Skeletal muscle satellite cell (primary cell): ENCODE measurements at regions not wholly inside any gene's neighbourhood (a gene's known extent, or its start where the extent isn't known, plus 50 kb on each side); places are given as distances from the start of the nearest gene placed in this dataset.

Source experiments
- H3K27me3 ChIP-seq: 2 replicates; pipeline ENCODE4 v1.7.0; 2013; ENCODE audit warnings: low read length; ENCODE audit not compliant: control insufficient read depth, insufficient read depth
- H3K36me3 ChIP-seq: 2 replicates; pipeline ENCODE4 v1.7.0; 2013; ENCODE audit warnings: mild to moderate bottlenecking, control low read depth, low read length; ENCODE audit not compliant: insufficient read depth
- H3K4me1 ChIP-seq: 2 replicates; pipeline ENCODE4 v1.7.0; 2013; ENCODE audit warnings: low read length; ENCODE audit not compliant: control insufficient read depth, insufficient read depth
- H3K4me2 ChIP-seq: 2 replicates; pipeline ENCODE4 v1.7.0; 2013; ENCODE audit warnings: mild to moderate bottlenecking, low read length
- H3K4me3 ChIP-seq: 2 replicates; pipeline ENCODE4 v1.7.0; 2013; ENCODE audit warnings: low read length
- H3K9ac ChIP-seq: 2 replicates; pipeline ENCODE4 v1.7.0; 2013; ENCODE audit warnings: mild to moderate bottlenecking, low read depth, low read length, moderate library complexity
- H3K9me3 ChIP-seq: replicated peaks from 2 replicates; pipeline ENCODE4 v1.7.0; 2013; ENCODE audit warnings: mild to moderate bottlenecking, control low read depth, low read length

- no peak overlapping the region for H3K4me2 ChIP-seq
- no peaks in the 10 kb centered on the region for H3K27me3 ChIP-seq
- H3K4me3 ChIP-seq = no peak overlapping the region
- H3K36me3 ChIP-seq = no peaks in the 10 kb centered on the region
- H3K9me3 ChIP-seq = peaks cover 18% of the 10 kb centered on the region
- H3K4me1 ChIP-seq = no peaks in the 10 kb centered on the region
- no peak overlapping the region for H3K9ac ChIP-seq
Measured at GRCh38 chr2:2825062-2825461, 494.0 kb upstream of the MYT1L start.

DNA sequence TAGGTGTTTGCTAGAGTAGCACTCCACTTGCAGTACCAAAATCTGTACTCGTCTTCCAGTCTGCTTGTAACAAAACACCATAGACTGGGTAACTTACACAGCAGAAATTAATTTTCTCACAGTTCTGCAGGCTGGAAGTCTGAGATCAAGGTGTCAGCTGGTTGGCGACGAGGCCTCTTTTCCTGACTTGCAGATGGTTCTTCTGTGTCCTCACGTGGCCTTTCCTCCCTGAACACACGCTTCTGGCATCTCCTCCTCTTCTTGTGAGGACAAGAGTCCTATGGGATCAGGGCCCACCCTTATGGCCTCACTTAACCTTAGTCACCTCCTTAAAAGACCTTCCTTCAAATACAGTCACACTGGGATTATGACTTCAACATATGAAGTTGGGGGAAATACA is 493.5 kb upstream of the MYT1L start:
- Histone ChIP-seq H3K9me3 (peaks cover 13% of the 10 kb centered on the region), H3K9ac (no peak overlapping the region), H3K4me2 (no peak overlapping the region), H3K27me3 (no peaks in the 10 kb centered on the region), H3K36me3 (no peaks in the 10 kb centered on the region), H3K4me1 (no peaks in the 10 kb centered on the region), H3K4me3 (no peak overlapping the region)

DNA sequence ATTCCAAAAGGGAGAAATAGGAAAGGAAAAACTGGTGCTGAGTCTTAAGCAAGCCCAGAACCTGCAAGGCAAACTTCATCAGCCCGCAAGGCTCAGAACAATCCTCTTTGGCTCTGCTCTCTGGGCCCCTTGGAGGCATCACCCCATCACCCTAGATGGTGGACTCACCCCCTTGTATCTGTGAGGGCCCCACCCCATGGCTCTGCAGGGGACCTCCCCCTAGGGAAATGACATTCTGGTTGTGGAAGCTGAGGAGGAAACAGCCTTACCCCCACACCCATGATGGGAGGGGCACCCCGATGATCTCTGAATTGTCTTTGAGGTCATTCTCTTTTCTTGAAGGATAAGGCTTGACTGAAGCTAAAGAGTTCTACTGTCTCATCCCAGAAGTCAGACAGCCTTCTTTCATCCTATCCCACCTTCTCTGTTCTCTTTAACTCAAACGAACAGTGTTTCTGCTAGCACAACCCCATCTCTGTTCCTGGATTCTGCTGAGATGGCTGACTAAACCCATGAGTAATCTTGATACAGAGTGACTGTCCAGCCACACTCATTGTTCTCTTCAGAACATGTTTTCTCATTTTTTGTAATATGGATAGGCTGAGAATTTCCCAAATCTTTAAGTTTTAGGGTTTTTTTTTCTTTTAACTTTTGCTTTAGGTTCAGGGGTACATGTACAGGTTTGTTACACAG is 492.1 kb upstream of the MYT1L start:
- H3K27me3 ChIP-seq = no peaks in the 10 kb centered on the region

GRCh38 chr2:2822143-2822542 is 491.1 kb upstream of the MYT1L start:
- Histone ChIP-seq H3K4me2 (no peak overlapping the region), H3K9ac (no peak overlapping the region), H3K4me3 (no peak overlapping the region), H3K9me3 (peaks cover 8% of the 10 kb centered on the region), H3K36me3 (no peaks in the 10 kb centered on the region), H3K27me3 (no peaks in the 10 kb centered on the region), H3K4me1 (no peaks in the 10 kb centered on the region)

More for the DNA sequence above, 492.1 kb upstream of the MYT1L start:
- H3K4me1 ChIP-seq = no peaks in the 10 kb centered on the region
- no peak overlapping the region for H3K4me2 ChIP-seq
- no peak overlapping the region for H3K4me3 ChIP-seq
- H3K9me3 ChIP-seq = peaks cover 8% of the 10 kb centered on the region
- H3K9ac ChIP-seq = no peak overlapping the region
- no peaks in the 10 kb centered on the region for H3K36me3 ChIP-seq

DNA sequence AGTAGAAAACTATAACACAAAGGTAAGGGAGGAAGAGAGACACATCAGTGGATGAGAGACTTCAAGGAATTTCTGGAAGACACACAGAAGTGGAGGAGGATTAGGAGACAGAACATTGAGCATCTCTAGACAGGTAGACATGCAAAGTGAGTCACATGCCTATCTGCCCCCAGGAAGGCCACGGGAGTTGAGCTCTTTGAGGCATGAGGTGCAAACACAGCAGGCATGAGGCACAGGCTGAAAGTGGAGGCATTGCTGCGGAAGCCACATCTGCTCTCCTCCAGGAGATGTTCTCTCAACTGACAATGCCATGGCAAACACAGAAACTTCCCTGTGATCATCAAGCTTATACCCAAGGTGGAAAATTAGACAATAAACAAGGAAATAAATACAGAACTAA is 481.6 kb upstream of the MYT1L start:
- H3K27me3 ChIP-seq = no peaks in the 10 kb centered on the region
- H3K4me3 ChIP-seq = no peak overlapping the region
- no peak overlapping the region for H3K4me2 ChIP-seq
- H3K9me3 ChIP-seq = peaks cover 9% of the 10 kb centered on the region
- no peak overlapping the region for H3K9ac ChIP-seq
- H3K36me3 ChIP-seq = no peaks in the 10 kb centered on the region
- no peaks in the 10 kb centered on the region for H3K4me1 ChIP-seq

DNA sequence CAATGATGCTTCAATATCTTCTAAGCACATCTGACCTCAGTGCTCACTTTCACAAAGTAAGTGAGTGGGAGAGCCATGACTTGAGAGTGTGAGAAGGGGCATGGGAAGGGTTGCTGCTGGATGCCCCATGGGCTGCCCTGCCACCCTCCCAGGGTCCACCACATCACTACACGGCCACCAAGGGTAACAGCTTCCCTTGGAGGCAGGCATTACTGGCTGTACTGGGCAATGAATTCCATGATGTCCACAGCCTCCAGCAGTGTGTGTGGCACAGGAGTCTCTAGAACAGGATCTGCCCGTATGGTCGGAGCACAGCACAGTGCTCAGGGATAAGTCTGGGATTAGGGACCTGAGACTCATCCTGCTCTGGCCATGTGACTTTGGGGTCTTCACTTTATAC is 481.0 kb upstream of the MYT1L start:
- Histone ChIP-seq H3K4me3 (no peak overlapping the region), H3K9ac (no peak overlapping the region), H3K4me2 (no peak overlapping the region), H3K9me3 (peaks cover 9% of the 10 kb centered on the region), H3K36me3 (no peaks in the 10 kb centered on the region), H3K4me1 (no peaks in the 10 kb centered on the region), H3K27me3 (no peaks in the 10 kb centered on the region)

DNA sequence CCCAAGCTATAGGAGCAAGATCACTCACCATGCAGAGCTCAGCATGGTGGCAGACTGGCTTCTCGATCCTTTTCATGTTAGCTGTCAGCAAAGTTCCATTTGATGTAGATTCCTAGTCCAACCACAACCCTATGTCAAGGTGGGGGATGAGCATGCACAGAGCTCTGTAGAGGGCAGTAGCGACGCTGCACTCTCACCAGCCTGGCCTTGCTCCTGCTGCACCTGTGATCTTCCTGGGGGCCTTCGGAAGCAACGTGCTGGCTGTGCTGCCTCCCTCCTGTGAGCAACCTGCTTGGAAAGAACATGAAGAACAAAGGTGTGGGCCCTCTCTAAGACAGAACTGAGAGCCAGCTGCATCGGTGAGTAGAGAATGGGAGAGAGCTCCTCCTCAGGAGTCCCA is 479.4 kb upstream of the MYT1L start:
- Histone ChIP-seq H3K4me2 (no peak overlapping the region), H3K4me1 (no peaks in the 10 kb centered on the region), H3K9ac (no peak overlapping the region), H3K36me3 (no peaks in the 10 kb centered on the region), H3K4me3 (no peak overlapping the region), H3K27me3 (no peaks in the 10 kb centered on the region), H3K9me3 (peaks cover 9% of the 10 kb centered on the region)

- no peak overlapping the region for H3K9ac ChIP-seq
- no peaks in the 10 kb centered on the region for H3K4me1 ChIP-seq
- H3K9me3 ChIP-seq = peaks cover 13% of the 10 kb centered on the region
- H3K27me3 ChIP-seq = no peaks in the 10 kb centered on the region
- no peak overlapping the region for H3K4me2 ChIP-seq
- no peaks in the 10 kb centered on the region for H3K36me3 ChIP-seq
- no peak overlapping the region for H3K4me3 ChIP-seq
Measured at GRCh38 chr2:2809771-2810170, 478.7 kb upstream of the MYT1L start.

DNA sequence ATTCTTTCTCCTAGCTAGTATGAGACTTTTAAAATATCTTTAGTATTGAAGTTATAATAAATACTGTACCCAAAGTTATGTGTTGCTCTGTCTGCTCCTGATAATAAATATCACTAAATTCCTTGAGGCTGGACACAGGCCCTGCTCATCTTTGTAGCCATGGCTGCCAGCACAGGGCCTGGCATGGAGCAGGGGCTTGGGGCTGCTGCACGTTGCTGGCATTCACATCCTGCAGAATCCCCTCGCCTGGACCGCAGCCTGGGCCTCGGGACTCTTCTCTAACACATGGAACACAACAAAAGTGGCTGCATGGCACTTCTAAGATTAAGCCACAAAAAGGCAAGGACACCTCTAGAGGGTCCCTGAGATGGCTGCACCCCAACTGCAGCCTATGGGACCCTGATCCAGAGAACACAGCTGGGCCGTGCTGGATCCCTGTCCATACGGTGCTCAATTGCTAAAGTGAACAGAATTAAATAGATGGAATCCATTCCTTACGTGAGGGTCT is 477.5 kb upstream of the MYT1L start:
- H3K27me3 ChIP-seq = no peaks in the 10 kb centered on the region
- H3K4me1 ChIP-seq = no peaks in the 10 kb centered on the region
- H3K4me2 ChIP-seq = no peak overlapping the region

GRCh38 chr2:2806711-2807110 is 475.6 kb upstream of the MYT1L start:
- Histone ChIP-seq H3K36me3 (no peaks in the 10 kb centered on the region), H3K9me3 (peaks cover 13% of the 10 kb centered on the region), H3K4me3 (no peak overlapping the region), H3K4me1 (no peaks in the 10 kb centered on the region), H3K27me3 (no peaks in the 10 kb centered on the region), H3K4me2 (no peak overlapping the region), H3K9ac (no peak overlapping the region)

More for the DNA sequence above, 477.5 kb upstream of the MYT1L start:
- Histone ChIP-seq H3K9ac (no peak overlapping the region), H3K4me3 (no peak overlapping the region), H3K36me3 (no peaks in the 10 kb centered on the region), H3K9me3 (peaks cover 16% of the 10 kb centered on the region)

DNA sequence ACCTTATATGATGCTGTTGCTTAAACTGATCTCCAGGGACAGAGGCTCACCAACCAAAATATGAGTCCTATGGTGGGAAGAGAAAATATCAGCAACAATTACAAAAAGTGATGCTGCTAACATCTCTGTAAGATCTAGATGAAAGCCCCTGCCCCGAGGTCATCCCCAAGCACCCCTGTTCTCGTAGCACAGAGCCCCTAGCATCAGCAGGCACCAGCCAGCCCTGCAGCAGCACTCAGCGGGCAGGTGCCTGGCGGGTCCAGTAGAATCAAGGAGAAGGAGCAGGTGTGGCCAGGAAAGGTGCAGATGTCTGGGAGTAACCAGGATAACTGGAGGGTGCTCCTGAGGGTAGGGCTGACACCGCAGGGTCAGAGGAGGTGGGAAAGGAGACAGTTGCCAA is 474.2 kb upstream of the MYT1L start:
- peaks cover 13% of the 10 kb centered on the region for H3K9me3 ChIP-seq
- no peaks in the 10 kb centered on the region for H3K4me1 ChIP-seq
- no peak overlapping the region for H3K4me2 ChIP-seq
- no peak overlapping the region for H3K9ac ChIP-seq
- H3K4me3 ChIP-seq = no peak overlapping the region
- H3K36me3 ChIP-seq = no peaks in the 10 kb centered on the region
- no peaks in the 10 kb centered on the region for H3K27me3 ChIP-seq

DNA sequence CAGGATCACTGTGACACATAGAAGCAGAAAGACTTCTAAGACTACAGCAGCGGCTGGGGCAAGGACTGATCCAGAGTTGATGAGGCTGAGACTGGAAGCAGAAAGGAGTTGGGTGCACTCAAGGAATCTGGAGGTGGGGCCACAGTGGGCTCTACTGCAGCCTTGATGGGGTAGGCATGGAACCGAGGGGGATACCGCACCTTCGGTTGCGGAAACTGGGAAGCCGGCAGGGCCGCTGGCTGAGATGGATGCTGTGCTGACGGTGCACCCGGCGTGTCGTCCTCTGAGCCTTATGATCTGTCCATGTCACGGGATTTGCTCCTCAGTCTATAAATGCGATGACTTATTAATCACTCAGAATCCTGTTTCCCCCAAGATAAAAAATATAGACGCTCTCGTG is 473.5 kb upstream of the MYT1L start:
- Histone ChIP-seq H3K9me3 (peaks cover 13% of the 10 kb centered on the region), H3K4me3 (no peak overlapping the region), H3K27me3 (no peaks in the 10 kb centered on the region), H3K36me3 (no peaks in the 10 kb centered on the region), H3K4me1 (no peaks in the 10 kb centered on the region), H3K4me2 (no peak overlapping the region), H3K9ac (no peak overlapping the region)
